CD4-positive, alpha-beta T cell (primary cell): ENCODE measurements at regions not wholly inside any gene's neighbourhood (a gene's known extent, or its start where the extent isn't known, plus 50 kb on each side); places are given as distances from the start of the nearest gene placed in this dataset.

Experiments used
- ATAC-seq: fragments of 200-7000 bp; cut with Tn5 transposase; one replicate; pipeline ENCODE4 v1.10.0; 2022; ENCODE audit warnings: mild to moderate bottlenecking; ENCODE audit not compliant: poor library complexity
- CTCF ChIA-PET: fragments of 350-600 bp; sonication (Branson Sonifier 250); formaldehyde crosslinking; loops from one replicate; lab custom pipeline; 2021; ENCODE audit warnings: antibody characterized with exemption, inconsistent platforms; lab: Charles Lee
- POLR2A ChIA-PET: fragments of 350-600 bp; sonication (Branson Sonifier 250); formaldehyde crosslinking; loops from one replicate; lab custom pipeline; 2021; ENCODE audit warnings: antibody characterized with exemption, inconsistent platforms; lab: Charles Lee
- DNase-seq, 14 experiments: peaks; one replicate each; pipeline ENCODE4 v3.0.0-alpha.2; 2013 to 2020; ENCODE audit warnings: mixed read lengths in 2 of 14
- H3K27ac ChIP-seq, 2 donors: one replicate each; pipeline versions ENCODE4 v1.5.1 to v1.7.0; 2013; ENCODE audit warnings: low read length in 2 of 2, low read depth in 1 of 2, mild to moderate bottlenecking in 1 of 2
- H3K27me3 ChIP-seq, 2 experiments: 1 replicate in 1 of 2; 2 replicates in 1 of 2; pipeline versions ENCODE4 v1.6.1 to v1.7.0; 2013; ENCODE audit warnings: low read length in 2 of 2, control low read depth in 1 of 2, mild to moderate bottlenecking in 1 of 2, moderate library complexity in 1 of 2; ENCODE audit not compliant: insufficient read depth in 2 of 2, control insufficient read depth in 1 of 2
- H3K36me3 ChIP-seq: one replicate; pipeline ENCODE4 v1.6.1; 2013; ENCODE audit warnings: low read length, control low read depth; ENCODE audit not compliant: insufficient read depth
- H3K4me1 ChIP-seq: one replicate; pipeline ENCODE4 v1.6.1; 2013; ENCODE audit warnings: low read length, control low read depth; ENCODE audit not compliant: insufficient read depth
- H3K4me3 ChIP-seq: one replicate; pipeline ENCODE4 v1.5.1; 2013; ENCODE audit warnings: mild to moderate bottlenecking, low read length, moderate library complexity
- H3K9me3 ChIP-seq, 2 experiments: 1 replicate in 1 of 2; 2 replicates in 1 of 2; pipeline versions ENCODE4 v1.6.1 to v1.7.0; 2013; ENCODE audit warnings: low read length in 2 of 2, mild to moderate bottlenecking in 2 of 2, control low read depth in 1 of 2, moderate library complexity in 1 of 2; ENCODE audit not compliant: control insufficient read depth in 1 of 2, insufficient read depth in 1 of 2
- H3K27ac Mint-ChIP-seq: one replicate; pipeline ENCODE4 v1.8.0; 2020; ENCODE audit warnings: mixed read lengths
- H3K27me3 Mint-ChIP-seq: one replicate; pipeline ENCODE4 v1.8.0; 2021; ENCODE audit warnings: mixed read lengths
- H3K36me3 Mint-ChIP-seq: one replicate; pipeline ENCODE4 v1.8.0; 2021; ENCODE audit warnings: low read depth, mixed read lengths
- H3K4me1 Mint-ChIP-seq: one replicate; pipeline ENCODE4 v1.8.0; 2021; ENCODE audit warnings: low read depth, mixed read lengths
- H3K4me3 Mint-ChIP-seq: one replicate; pipeline ENCODE4 v1.8.0; 2020; ENCODE audit warnings: mild to moderate bottlenecking, mixed read lengths
- H3K9me3 Mint-ChIP-seq: one replicate; pipeline ENCODE4 v1.8.0; 2020; ENCODE audit warnings: mixed read lengths
- CTCF ChIP-seq: fragments of 200-600 bp; IDR thresholded peaks from one replicate; pipeline ENCODE4 v1.8.0; 2022; ENCODE audit warnings: antibody characterized with exemption, mild to moderate bottlenecking
- intact Hi-C, 2 experiments: fragments of 100-400 bp; cut with DNase I in 1 of 2; cut with micrococcal nuclease in 1 of 2; formaldehyde crosslinking; loops; one replicate each; pipeline versions ENCODE4 v1.15.1 to v1.9.0; 2023 to 2025; cut with DNase I, micrococcal nuclease

GRCh38 chr4:177961761-177962380 lies 519.6 kb upstream of the AGA start:
- no peak overlapping the region for H3K4me3 ChIP-seq
- no peak overlapping the region for H3K4me3 Mint-ChIP-seq

GRCh38 chr4:177964061-177964460 lies 521.8 kb upstream of the AGA start:
- Mint-ChIP-seq H3K27me3 (no peaks in the 10 kb centered on the region), H3K9me3 (peaks cover 4% of the 10 kb centered on the region), H3K36me3 (no peaks in the 10 kb centered on the region), H3K27ac (no peak overlapping the region), H3K4me1 (no peaks in the 10 kb centered on the region), H3K4me3 (no peak overlapping the region)
- no peak overlapping the region for H3K4me3 ChIP-seq
- ChIA-PET POLR2A (no interaction called here), CTCF (no interaction called here)
- ATAC-seq (no peak), DNase-seq (no peak)
- no peak for TF ChIP-seq CTCF
- no peaks in the 10 kb centered on the region for H3K36me3 ChIP-seq
- intact Hi-C loops: no loop called here
- no peaks in the 10 kb centered on the region for H3K27me3 ChIP-seq
- H3K4me1 ChIP-seq: no peaks in the 10 kb centered on the region
- H3K27ac ChIP-seq: no peak overlapping the region
- H3K9me3 ChIP-seq: no peaks in the 10 kb centered on the region

More at GRCh38 chr4:177961761-177962380, 519.6 kb upstream of the AGA start:
- ChIA-PET POLR2A (no interaction called here), CTCF (no interaction called here)
- TF ChIP-seq CTCF: no peak
- no peaks in the 10 kb centered on the region for H3K36me3 ChIP-seq
- no peaks in the 10 kb centered on the region for H3K36me3 Mint-ChIP-seq
- no peaks in the 10 kb centered on the region for H3K9me3 ChIP-seq
- H3K9me3 Mint-ChIP-seq: peaks cover 2% of the 10 kb centered on the region
- no peak overlapping the region for H3K27ac ChIP-seq
- H3K4me1 ChIP-seq: no peaks in the 10 kb centered on the region
- no peak overlapping the region for H3K27ac Mint-ChIP-seq
- intact Hi-C loops: no loop called here
- H3K27me3 Mint-ChIP-seq: no peaks in the 10 kb centered on the region
- ATAC-seq (no peak), DNase-seq (no peak)
- H3K27me3 ChIP-seq: no peaks in the 10 kb centered on the region
- H3K4me1 Mint-ChIP-seq: no peaks in the 10 kb centered on the region

- ATAC-seq (no peak), DNase-seq (no peak)
- TF ChIP-seq CTCF: no peak
- no peak overlapping the region for H3K27ac Mint-ChIP-seq
- Histone ChIP-seq H3K27ac (no peak overlapping the region), H3K27me3 (no peaks in the 10 kb centered on the region), H3K9me3 (no peaks in the 10 kb centered on the region), H3K4me1 (no peaks in the 10 kb centered on the region), H3K4me3 (no peak overlapping the region), H3K36me3 (no peaks in the 10 kb centered on the region)
- H3K36me3 Mint-ChIP-seq: no peaks in the 10 kb centered on the region
- no peaks in the 10 kb centered on the region for H3K4me1 Mint-ChIP-seq
- H3K27me3 Mint-ChIP-seq: no peaks in the 10 kb centered on the region
- no peak overlapping the region for H3K4me3 Mint-ChIP-seq
- H3K9me3 Mint-ChIP-seq: peaks cover 4% of the 10 kb centered on the region
- ChIA-PET POLR2A (no interaction called here), CTCF (interaction anchor here (0.7 kb wide), 1 partner anchor 10 kb away, joined by 4 read pairs; no protein-coding TSS in a partner anchor)
- intact Hi-C loops: no loop called here
Observed at GRCh38 chr4:177964693-177965168, 522.5 kb upstream of the AGA start.
